Karpas-422 (cell line): ENCODE measurements at regions not wholly inside any gene's neighbourhood (a gene's known extent, or its start where the extent isn't known, plus 50 kb on each side); places are given as distances from the start of the nearest gene placed in this dataset.
"Not testable (repeated sequence)": the region's sequence is repeated elsewhere in the genome, so short reads cannot be mapped to it uniquely, and the experiment has no call there.

Experiments used
- DNase-seq: peaks from one replicate; pipeline ENCODE4 v3.0.0-alpha.2; 2015
- H2AFZ ChIP-seq: fragments of 200-600 bp; sonication (generic); 2 replicates; pipeline ENCODE4 v1.6.1; 2014; ENCODE audit warnings: antibody characterized with exemption, low read length, mixed read lengths
- H3K27ac ChIP-seq: fragments of 200-600 bp; sonication (generic); 2 replicates; pipeline ENCODE4 v1.5.1; 2014; ENCODE audit warnings: mild to moderate bottlenecking, low read length, moderate library complexity
- H3K27me3 ChIP-seq: fragments of 200-600 bp; sonication (generic); 2 replicates; pipeline ENCODE4 v1.6.1; 2014; ENCODE audit warnings: low read length, mixed read lengths
- H3K36me3 ChIP-seq: fragments of 200-600 bp; sonication (generic); 2 replicates; pipeline ENCODE4 v1.6.1; 2014; ENCODE audit warnings: low read length, mixed read lengths; ENCODE audit not compliant: insufficient read depth
- H3K4me1 ChIP-seq: fragments of 200-600 bp; sonication (generic); 2 replicates; pipeline ENCODE4 v1.6.1; 2014; ENCODE audit warnings: mild to moderate bottlenecking, low read length, mixed read lengths
- H3K4me2 ChIP-seq: fragments of 200-600 bp; sonication (generic); 2 replicates; pipeline ENCODE4 v1.6.1; 2014; ENCODE audit warnings: low read length, low read depth, mild to moderate bottlenecking; ENCODE audit not compliant: poor library complexity, severe bottlenecking
- H3K4me3 ChIP-seq: fragments of 200-600 bp; sonication (generic); 2 replicates; pipeline ENCODE4 v1.5.1; 2014; ENCODE audit warnings: mild to moderate bottlenecking, antibody characterized with exemption, low read length, mixed read lengths
- H3K79me2 ChIP-seq: fragments of 200-600 bp; sonication (generic); 2 replicates; pipeline ENCODE4 v1.6.1; 2014; ENCODE audit warnings: mild to moderate bottlenecking, low read length, mixed read lengths
- H3K9ac ChIP-seq: fragments of 200-600 bp; sonication (generic); 2 replicates; pipeline ENCODE4 v1.6.0; 2014; ENCODE audit warnings: low read length
- H3K9me2 ChIP-seq: fragments of 200-600 bp; sonication (generic), shearing (Covaris generic); replicated peaks from 2 replicates; pipeline ENCODE4 v1.6.0; 2014; ENCODE audit warnings: mild to moderate bottlenecking, low read length, moderate library complexity; ENCODE audit not compliant: insufficient read depth
- H3K9me3 ChIP-seq: fragments of 300-700, 200-600 bp; sonication (generic); 2 replicates; pipeline ENCODE4 v1.6.1; 2014; ENCODE audit warnings: low read length, mixed read lengths
- H4K20me1 ChIP-seq: fragments of 200-600 bp; sonication (generic); 2 replicates; pipeline ENCODE4 v1.6.1; 2014; ENCODE audit warnings: mild to moderate bottlenecking, antibody characterized with exemption, low read length, low read depth; ENCODE audit not compliant: insufficient read depth

- no peak overlapping the region for H3K4me3 ChIP-seq
- H3K79me2 ChIP-seq = no peaks in the 10 kb centered on the region
- H3K9me3 ChIP-seq = peaks cover 4% of the 10 kb centered on the region
- no peak overlapping the region for H3K4me2 ChIP-seq
- H3K27me3 ChIP-seq = no peaks in the 10 kb centered on the region
- H3K9me2 ChIP-seq = no peaks in the 10 kb centered on the region
- DNase-seq = no peak
- H4K20me1 ChIP-seq = no peaks in the 10 kb centered on the region
- H3K27ac ChIP-seq = no peak overlapping the region
- H2AFZ ChIP-seq = no peak overlapping the region
- H3K36me3 ChIP-seq = no peaks in the 10 kb centered on the region
- no peaks in the 10 kb centered on the region for H3K4me1 ChIP-seq
- H3K9ac ChIP-seq = no peak overlapping the region
These were observed 115.7 kb downstream of the ARRDC4 start for GRCh38 chr15:98076021-98076816.

- H3K9me3 ChIP-seq = peaks cover 4% of the 10 kb centered on the region
- H3K27ac ChIP-seq = no peak overlapping the region
- H3K36me3 ChIP-seq = no peaks in the 10 kb centered on the region
- H2AFZ ChIP-seq = no peak overlapping the region
- no peaks in the 10 kb centered on the region for H3K79me2 ChIP-seq
- no peaks in the 10 kb centered on the region for H3K27me3 ChIP-seq
- no peaks in the 10 kb centered on the region for H3K4me1 ChIP-seq
- no peak overlapping the region for H3K4me3 ChIP-seq
- H3K4me2 ChIP-seq = no peak overlapping the region
- no peak overlapping the region for H3K9ac ChIP-seq
- no peaks in the 10 kb centered on the region for H4K20me1 ChIP-seq
- no peak for DNase-seq
- no peaks in the 10 kb centered on the region for H3K9me2 ChIP-seq
These were observed 116.7 kb downstream of the ARRDC4 start for GRCh38 chr15:98077186-98077585.

GRCh38 chr15:98080791-98081190 is 120.3 kb downstream of the ARRDC4 start:
- H3K9me3 ChIP-seq = no peaks in the 10 kb centered on the region; the same call in 1 of the 2 replicates
- H3K36me3 ChIP-seq = no peaks in the 10 kb centered on the region
- no peak overlapping the region for H3K4me2 ChIP-seq
- no peak overlapping the region for H3K27ac ChIP-seq
- H3K27me3 ChIP-seq = no peaks in the 10 kb centered on the region
- DNase-seq = no peak
- no peak overlapping the region for H2AFZ ChIP-seq
- no peaks in the 10 kb centered on the region for H3K79me2 ChIP-seq
- no peaks in the 10 kb centered on the region for H3K4me1 ChIP-seq
- no peaks in the 10 kb centered on the region for H3K9me2 ChIP-seq
- H3K9ac ChIP-seq = no peak overlapping the region
- no peak overlapping the region for H3K4me3 ChIP-seq
- no peaks in the 10 kb centered on the region for H4K20me1 ChIP-seq

- Histone ChIP-seq H3K9ac (no peak overlapping the region), H3K4me1 (no peaks in the 10 kb centered on the region), H3K36me3 (no peaks in the 10 kb centered on the region), H3K79me2 (no peaks in the 10 kb centered on the region), H3K27ac (no peak overlapping the region), H3K4me2 (no peak overlapping the region), H3K27me3 (no peaks in the 10 kb centered on the region), H3K4me3 (no peak overlapping the region), H3K9me3 (no peaks in the 10 kb centered on the region), H4K20me1 (no peaks in the 10 kb centered on the region), H2AFZ (no peak overlapping the region), H3K9me2 (no peaks in the 10 kb centered on the region)
- no peak for DNase-seq
These were observed 122.9 kb downstream of the ARRDC4 start for GRCh38 chr15:98083203-98083910.

GRCh38 chr15:98085003-98085639 is 124.6 kb downstream of the ARRDC4 start:
- H3K79me2 ChIP-seq = no peaks in the 10 kb centered on the region
- peak; percentile 79 for DNase-seq
- H4K20me1 ChIP-seq = no peaks in the 10 kb centered on the region
- H3K9ac ChIP-seq = no peak overlapping the region
- no peak overlapping the region for H3K4me3 ChIP-seq
- H3K4me2 ChIP-seq = no peak overlapping the region
- no peaks in the 10 kb centered on the region for H3K9me3 ChIP-seq
- H2AFZ ChIP-seq = no peak overlapping the region
- no peaks in the 10 kb centered on the region for H3K27me3 ChIP-seq
- no peaks in the 10 kb centered on the region for H3K36me3 ChIP-seq
- H3K4me1 ChIP-seq = no peaks in the 10 kb centered on the region
- H3K9me2 ChIP-seq = no peaks in the 10 kb centered on the region
- H3K27ac ChIP-seq = no peak overlapping the region

- H3K4me2 ChIP-seq, H3K27me3 ChIP-seq, H3K9me3 ChIP-seq, H4K20me1 ChIP-seq, H3K9ac ChIP-seq, H3K9me2 ChIP-seq, H2AFZ ChIP-seq, DNase-seq, H3K36me3 ChIP-seq, H3K4me3 ChIP-seq, H3K79me2 ChIP-seq, H3K4me1 ChIP-seq, H3K27ac ChIP-seq: not testable (repeated sequence)
These were observed 127.9 kb downstream of the ARRDC4 start for GRCh38 chr15:98088307-98088945.

- not testable (repeated sequence) for DNase-seq, H3K9me2 ChIP-seq, H3K27ac ChIP-seq, H3K27me3 ChIP-seq, H3K9ac ChIP-seq, H3K4me1 ChIP-seq, H3K4me3 ChIP-seq, H3K79me2 ChIP-seq, H4K20me1 ChIP-seq, H3K9me3 ChIP-seq, H3K36me3 ChIP-seq, H2AFZ ChIP-seq, H3K4me2 ChIP-seq
These were observed 128.8 kb downstream of the ARRDC4 start for GRCh38 chr15:98089352-98089751.

- not testable (repeated sequence) for H3K4me3 ChIP-seq, H3K79me2 ChIP-seq, H3K4me2 ChIP-seq, H3K9me2 ChIP-seq, H3K27ac ChIP-seq, DNase-seq, H3K36me3 ChIP-seq, H2AFZ ChIP-seq, H3K9ac ChIP-seq, H3K9me3 ChIP-seq, H4K20me1 ChIP-seq, H3K27me3 ChIP-seq, H3K4me1 ChIP-seq
These were observed 137.5 kb downstream of the ARRDC4 start for GRCh38 chr15:98097986-98098385.
